HL-60 (cell line): ENCODE measurements at regions not wholly inside any gene's neighbourhood (a gene's known extent, or its start where the extent isn't known, plus 50 kb on each side); places are given as distances from the start of the nearest gene placed in this dataset.

Experiments used
- CTCF ChIP-seq: IDR thresholded peaks from one replicate; pipeline ENCODE4 v1.5.1; 2011; ENCODE audit warnings: low read length, control low read depth, inconsistent platforms; ENCODE audit not compliant: insufficient read depth
- GABPA ChIP-seq: IDR thresholded peaks from 2 replicates; pipeline ENCODE4 v1.6.1; 2012; ENCODE audit warnings: low read depth
- POLR2AphosphoS5 ChIP-seq: IDR thresholded peaks from 2 replicates; pipeline ENCODE4 v1.6.1; 2012; ENCODE audit warnings: low read depth

GRCh38 chr1:116224111-116224510, 112.9 kb downstream of the MAB21L3 start:
- TF ChIP-seq CTCF (no peak), GABPA (no peak), POLR2AphosphoS5 (no peak)
